GM23248 (cell line): ENCODE measurements at regions not wholly inside any gene's neighbourhood (a gene's known extent, or its start where the extent isn't known, plus 50 kb on each side); places are given as distances from the start of the nearest gene placed in this dataset.

Experiments used
- DNase-seq: peaks from one replicate; pipeline ENCODE4 v3.0.0-alpha.2; 2015
- H2AFZ ChIP-seq: fragments of 200-600 bp; sonication (generic); 2 replicates; pipeline ENCODE4 v1.6.1; 2016; ENCODE audit warnings: antibody characterized with exemption
- H3F3A ChIP-seq: fragments of 200-600 bp; sonication (generic); 2 replicates; pipeline ENCODE4 v1.6.1; 2016; ENCODE audit warnings: mild to moderate bottlenecking, antibody characterized with exemption, mixed run types; ENCODE audit not compliant: insufficient read depth
- H3K27ac ChIP-seq: fragments of 200-600 bp; sonication (generic); 2 replicates; pipeline ENCODE4 v1.5.1; 2016; ENCODE audit warnings: mild to moderate bottlenecking
- H3K27me3 ChIP-seq: fragments of 200-600 bp; sonication (generic); replicated peaks from 2 replicates; pipeline ENCODE4 v1.6.1; 2016; ENCODE audit warnings: mild to moderate bottlenecking; ENCODE audit not compliant: insufficient read depth
- H3K36me3 ChIP-seq: fragments of 200-600 bp; sonication (generic); 2 replicates; pipeline ENCODE4 v1.6.1; 2016; ENCODE audit warnings: low read depth, mild to moderate bottlenecking
- H3K4me1 ChIP-seq: fragments of 200-600 bp; sonication (generic); 2 replicates; pipeline ENCODE4 v1.6.1; 2016; ENCODE audit warnings: mild to moderate bottlenecking; ENCODE audit not compliant: insufficient read depth
- H3K4me2 ChIP-seq: fragments of 200-600 bp; sonication (generic); one replicate; pipeline ENCODE4 v1.6.1; 2016; ENCODE audit warnings: mild to moderate bottlenecking; ENCODE audit not compliant: unreplicated experiment
- H3K4me3 ChIP-seq: fragments of 200-600 bp; sonication (generic); 2 replicates; pipeline ENCODE4 v1.5.1; 2016; ENCODE audit warnings: mild to moderate bottlenecking
- H3K79me2 ChIP-seq: fragments of 200-600 bp; sonication (generic); 2 replicates; pipeline ENCODE4 v1.6.1; 2016; ENCODE audit warnings: mild to moderate bottlenecking; ENCODE audit not compliant: insufficient read depth
- H3K9ac ChIP-seq: fragments of 200-600 bp; sonication (generic); 2 replicates; pipeline ENCODE4 v1.6.1; 2016; ENCODE audit warnings: mild to moderate bottlenecking
- H3K9me2 ChIP-seq: fragments of 200-600 bp; sonication (generic); 2 replicates; pipeline ENCODE4 v1.6.1; 2016; ENCODE audit warnings: mixed run types, mild to moderate bottlenecking, moderate library complexity; ENCODE audit not compliant: insufficient read depth
- H3K9me3 ChIP-seq: fragments of 200-600 bp; sonication (generic); one replicate; pipeline ENCODE4 v1.6.1; 2017; ENCODE audit warnings: low read depth
- H4K20me1 ChIP-seq: fragments of 200-600 bp; sonication (generic); 2 replicates; pipeline ENCODE4 v1.6.0; 2016; ENCODE audit not compliant: insufficient read depth
- EZH2 ChIP-seq: fragments of 200-600 bp; sonication (generic); IDR thresholded peaks from 2 replicates; pipeline ENCODE4 v1.6.1; 2018; ENCODE audit warnings: antibody characterized with exemption, mild to moderate bottlenecking; ENCODE audit not compliant: insufficient read depth, poor library complexity, severe bottlenecking
- EZH2phosphoT487 ChIP-seq: fragments of 200-600 bp; sonication (generic); IDR thresholded peaks from 2 replicates; pipeline ENCODE4 v1.6.1; 2018; ENCODE audit warnings: antibody characterized with exemption, moderate library complexity, mild to moderate bottlenecking, low read depth; ENCODE audit not compliant: insufficient read depth
- WGBS, 2 experiments: methylation state at CpG; one replicate each; pipeline ENCODE4 v1.1.6; 2015 to 2017; ENCODE audit warnings: low lambda C conversion rate in 2 of 2, low coverage in 1 of 2; ENCODE audit errors: missing lambda C conversion rate in 2 of 2; 5-methylcytosine and 5-hydroxymethylcytosine counted together
- in situ Hi-C: fragments of 300-500 bp; cut with MboI; formaldehyde crosslinking; loops from 2 replicates; pipeline ENCODE4 v1.15.0; 2020

DNA sequence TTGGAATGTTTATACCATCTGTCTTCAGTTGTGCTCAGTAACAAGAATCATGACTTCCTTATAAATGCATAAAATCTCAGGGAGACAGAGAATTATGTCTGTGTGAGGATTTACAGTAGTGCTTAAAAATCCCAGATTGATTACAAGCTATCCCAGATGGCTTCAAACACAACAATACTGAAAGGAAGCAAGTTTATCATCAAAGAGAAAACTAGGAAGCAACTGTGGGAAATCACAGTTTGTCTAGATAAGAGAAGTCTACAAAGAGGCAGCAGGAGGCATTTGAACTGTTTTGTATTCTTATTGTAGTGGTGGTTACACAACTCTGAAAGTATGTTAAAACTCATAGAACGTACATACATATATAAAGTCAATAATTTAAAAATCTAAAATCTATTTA, 104.4 kb upstream of the SALL4 start:
- WGBS, 2 experiments = 31 to 32% methylated on average over 1 of the region's 1 CpG
- in situ Hi-C loops = no loop called here

DNA sequence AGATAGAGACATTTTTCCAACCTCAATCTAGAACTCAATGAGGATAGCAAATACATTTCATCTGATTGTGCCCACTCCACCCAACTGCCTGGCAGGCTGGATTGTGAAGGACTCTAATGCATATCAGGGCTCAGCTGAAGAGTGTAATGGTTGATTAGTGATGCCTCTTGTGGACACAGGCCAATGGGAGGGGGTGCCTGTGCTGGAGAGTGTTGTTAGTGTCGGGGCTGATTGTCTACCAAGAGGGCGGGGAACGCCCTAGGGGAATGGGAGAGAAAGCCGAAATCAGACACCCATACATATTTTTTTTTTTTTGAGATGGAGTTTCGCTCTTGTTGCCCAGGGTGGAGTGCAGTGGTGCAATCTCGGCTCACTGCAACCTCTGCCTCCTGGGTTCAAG, 103.7 kb upstream of the SALL4 start:
- Histone ChIP-seq H3K4me1 (no peaks in the 10 kb centered on the region), H2AFZ (no peak overlapping the region), H3K79me2 (no peaks in the 10 kb centered on the region), H3K4me3 (no peak overlapping the region), H3K27ac (no peak overlapping the region), H3K4me2 (no peak overlapping the region), H3K9me2 (no peaks in the 10 kb centered on the region), H3K36me3 (no peaks in the 10 kb centered on the region), H3F3A (no peaks in the 10 kb centered on the region), H3K9ac (no peak overlapping the region), H3K9me3 (no peaks in the 10 kb centered on the region), H4K20me1 (no peaks in the 10 kb centered on the region), H3K27me3 (0 out of 2 replicates have a peak, but pooled peaks cover 6% of the 10 kb centered on the region)
- TF ChIP-seq EZH2 (no peak), EZH2phosphoT487 (no peak)
- in situ Hi-C loops = no loop called here
- WGBS, 2 experiments = 68 to 81% methylated on average over 6 of the region's 6 CpGs
- DNase-seq = no peak

More for the DNA sequence above, 104.4 kb upstream of the SALL4 start:
- DNase-seq = no peak
- Histone ChIP-seq H3K4me2 (no peak overlapping the region), H3F3A (no peaks in the 10 kb centered on the region), H3K27me3 (0 out of 2 replicates have a peak, but pooled peaks cover 6% of the 10 kb centered on the region), H3K4me3 (no peak overlapping the region), H3K4me1 (no peaks in the 10 kb centered on the region), H2AFZ (no peak overlapping the region), H3K36me3 (no peaks in the 10 kb centered on the region), H3K9ac (no peak overlapping the region), H3K27ac (no peak overlapping the region), H3K9me3 (no peaks in the 10 kb centered on the region), H3K9me2 (no peaks in the 10 kb centered on the region), H3K79me2 (no peaks in the 10 kb centered on the region), H4K20me1 (no peaks in the 10 kb centered on the region)
- TF ChIP-seq EZH2 (no peak), EZH2phosphoT487 (no peak)

DNA sequence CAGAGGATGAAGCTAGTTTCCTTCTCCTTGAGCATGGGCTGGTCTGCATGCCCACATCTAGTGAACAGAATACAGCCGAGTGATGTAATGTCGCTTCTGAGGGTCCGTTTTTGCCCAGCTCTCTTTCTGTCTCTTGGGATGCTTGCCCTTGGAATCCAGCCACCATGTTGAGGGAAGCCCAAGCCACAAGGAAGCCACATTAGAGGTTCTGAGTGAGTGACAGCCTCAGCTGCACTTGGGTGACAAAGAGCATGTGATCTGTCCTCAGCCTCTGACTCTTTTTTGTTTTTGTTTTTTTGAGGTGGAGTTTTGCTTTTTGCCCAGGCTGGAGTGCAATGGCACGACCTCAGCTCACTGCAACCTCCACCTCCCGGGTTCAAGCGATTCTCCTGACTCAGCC, 100.6 kb upstream of the SALL4 start:
- DNase-seq = no peak
- no peaks in the 10 kb centered on the region for H3K9me2 ChIP-seq
- 74% methylated on average over 4 to 6 of the region's 6 CpGs for WGBS, 2 experiments
- H3K36me3 ChIP-seq = no peaks in the 10 kb centered on the region
- H2AFZ ChIP-seq = no peak overlapping the region
- 0 out of 2 replicates have a peak, but pooled peaks cover 6% of the 10 kb centered on the region for H3K27me3 ChIP-seq
- in situ Hi-C loops = no loop called here
- no peak overlapping the region for H3K4me3 ChIP-seq
- H3K4me1 ChIP-seq = no peaks in the 10 kb centered on the region
- H3K79me2 ChIP-seq = no peaks in the 10 kb centered on the region
- no peak overlapping the region for H3K27ac ChIP-seq
- no peak overlapping the region for H3K9ac ChIP-seq
- H4K20me1 ChIP-seq = no peaks in the 10 kb centered on the region
- H3K4me2 ChIP-seq = no peak overlapping the region
- TF ChIP-seq EZH2 = no peak
- TF ChIP-seq EZH2phosphoT487 = no peak
- H3F3A ChIP-seq = no peaks in the 10 kb centered on the region
- no peaks in the 10 kb centered on the region for H3K9me3 ChIP-seq

DNA sequence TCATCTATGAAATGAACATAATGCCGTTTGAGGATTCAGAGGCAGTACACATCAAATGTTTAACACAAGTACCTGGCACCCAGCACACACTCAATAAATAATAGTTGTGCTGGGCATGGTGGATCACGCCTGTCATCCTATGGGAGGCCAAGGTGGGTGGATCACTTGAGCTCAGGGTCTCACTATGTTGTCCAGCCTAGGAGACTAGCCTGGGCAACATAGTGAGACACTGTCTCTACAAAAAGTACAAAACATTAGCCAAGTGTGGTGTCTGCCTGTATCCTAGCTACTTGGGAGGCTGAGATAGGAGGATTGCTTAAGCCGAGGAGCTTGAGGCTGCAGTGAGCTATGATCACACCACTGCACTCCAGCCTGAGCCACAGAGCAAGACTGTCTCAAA, 98.1 kb upstream of the SALL4 start:
- Histone ChIP-seq H4K20me1 (no peaks in the 10 kb centered on the region), H3F3A (no peaks in the 10 kb centered on the region), H3K4me3 (no peak overlapping the region), H3K79me2 (no peaks in the 10 kb centered on the region), H3K4me2 (no peak overlapping the region), H2AFZ (no peak overlapping the region), H3K9me2 (no peaks in the 10 kb centered on the region), H3K9me3 (no peaks in the 10 kb centered on the region), H3K27ac (no peak overlapping the region), H3K4me1 (no peaks in the 10 kb centered on the region), H3K9ac (no peak overlapping the region), H3K27me3 (0 out of 2 replicates have a peak, but pooled peaks cover 6% of the 10 kb centered on the region), H3K36me3 (no peaks in the 10 kb centered on the region)
- DNase-seq = no peak
- in situ Hi-C loops = no loop called here
- 82 to 94% methylated on average over 3 of the region's 3 CpGs for WGBS, 2 experiments
- TF ChIP-seq EZH2 (no peak), EZH2phosphoT487 (no peak)

DNA sequence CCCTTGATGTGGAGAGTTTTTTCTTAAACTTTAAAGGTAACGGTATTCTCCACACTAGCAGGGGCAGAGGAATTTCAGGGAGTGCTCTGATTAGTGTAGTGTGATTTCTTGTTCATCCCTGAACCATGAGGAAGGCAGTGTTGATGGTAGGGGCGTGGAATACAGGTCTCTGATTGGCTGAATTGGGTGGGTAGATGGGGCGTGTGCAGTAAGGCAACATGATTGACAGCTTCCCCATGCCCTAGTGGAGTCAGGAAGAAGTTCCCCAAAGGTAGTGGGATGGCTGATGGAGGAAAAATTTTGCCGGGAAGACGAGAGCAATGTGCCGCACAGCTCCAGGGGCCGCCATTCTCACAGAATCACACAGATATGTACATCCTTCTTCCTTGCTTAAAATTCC, 97.4 kb upstream of the SALL4 start:
- H2AFZ ChIP-seq = no peak overlapping the region
- no peak overlapping the region for H3K4me3 ChIP-seq
- H3K27ac ChIP-seq = no peak overlapping the region
- no peak overlapping the region for H3K9ac ChIP-seq
- 79 to 83% methylated on average over 7 of the region's 7 CpGs for WGBS, 2 experiments
- H3K9me3 ChIP-seq = no peaks in the 10 kb centered on the region
- H3F3A ChIP-seq = no peaks in the 10 kb centered on the region
- no peaks in the 10 kb centered on the region for H4K20me1 ChIP-seq
- in situ Hi-C loops = no loop called here
- H3K36me3 ChIP-seq = no peaks in the 10 kb centered on the region
- 0 out of 2 replicates have a peak, but pooled peaks cover 6% of the 10 kb centered on the region for H3K27me3 ChIP-seq
- TF ChIP-seq EZH2 = no peak
- no peak for TF ChIP-seq EZH2phosphoT487
- no peaks in the 10 kb centered on the region for H3K9me2 ChIP-seq
- H3K4me2 ChIP-seq = no peak overlapping the region
- DNase-seq = no peak
- H3K4me1 ChIP-seq = no peaks in the 10 kb centered on the region
- H3K79me2 ChIP-seq = no peaks in the 10 kb centered on the region
